Trophoblast cell (in vitro differentiated cells and primary cell): ENCODE measurements at regions not wholly inside any gene's neighbourhood (a gene's known extent, or its start where the extent isn't known, plus 50 kb on each side); places are given as distances from the start of the nearest gene placed in this dataset.

ENCODE experiments used
- DNase-seq, 2 donors: peaks; one replicate each; pipeline ENCODE4 v3.0.0-alpha.2; 2016
- H2AFZ ChIP-seq: 2 replicates; pipeline ENCODE4 v1.6.1; 2013; ENCODE audit warnings: low read length, moderate library complexity, mild to moderate bottlenecking; ENCODE audit not compliant: insufficient read depth, poor library complexity
- H2AK5ac ChIP-seq: 2 replicates; pipeline ENCODE4 v1.6.1; 2013; ENCODE audit warnings: mild to moderate bottlenecking, low read length
- H2BK120ac ChIP-seq: 2 replicates; pipeline ENCODE4 v1.6.1; 2013; ENCODE audit warnings: low read length, mild to moderate bottlenecking, moderate library complexity; ENCODE audit not compliant: insufficient read depth, poor library complexity
- H2BK12ac ChIP-seq: 2 replicates; pipeline ENCODE4 v1.6.1; 2013; ENCODE audit warnings: mild to moderate bottlenecking, low read length, moderate library complexity
- H2BK5ac ChIP-seq: 2 replicates; pipeline ENCODE4 v1.6.1; 2013; ENCODE audit warnings: low read length, low read depth, moderate library complexity, mild to moderate bottlenecking; ENCODE audit not compliant: poor library complexity
- H3K14ac ChIP-seq: 2 replicates; pipeline ENCODE4 v1.6.1; 2013; ENCODE audit warnings: mild to moderate bottlenecking, low read length
- H3K18ac ChIP-seq: 2 replicates; pipeline ENCODE4 v1.6.1; 2013; ENCODE audit warnings: mild to moderate bottlenecking, low read length
- H3K23ac ChIP-seq: 2 replicates; pipeline ENCODE4 v1.6.1; 2013; ENCODE audit warnings: low read length
- H3K27ac ChIP-seq: 2 replicates; pipeline ENCODE4 v1.5.1; 2013; ENCODE audit warnings: low read depth, mild to moderate bottlenecking, inconsistent platforms, low read length, moderate library complexity
- H3K27me3 ChIP-seq: 2 replicates; pipeline ENCODE4 v1.6.1; 2013; ENCODE audit warnings: inconsistent platforms, mild to moderate bottlenecking, low read length, moderate library complexity; ENCODE audit not compliant: insufficient read depth
- H3K36me3 ChIP-seq, 2 experiments: 1 replicate in 1 of 2; 2 replicates in 1 of 2; pipeline ENCODE4 v1.6.1; 2013; ENCODE audit warnings: low read length in 2 of 2, mild to moderate bottlenecking in 2 of 2, moderate library complexity in 1 of 2; ENCODE audit not compliant: insufficient read depth in 2 of 2, control insufficient read depth in 1 of 2
- H3K4ac ChIP-seq: 2 replicates; pipeline ENCODE4 v1.6.1; 2013; ENCODE audit warnings: low read depth, mild to moderate bottlenecking, low read length, moderate library complexity
- H3K4me1 ChIP-seq, 2 experiments: 1 replicate in 1 of 2; 2 replicates in 1 of 2; pipeline ENCODE4 v1.6.1; 2013; ENCODE audit warnings: low read length in 2 of 2, mild to moderate bottlenecking in 2 of 2, moderate library complexity in 1 of 2; ENCODE audit not compliant: insufficient read depth in 2 of 2, control insufficient read depth in 1 of 2
- H3K4me2 ChIP-seq: 2 replicates; pipeline ENCODE4 v1.6.1; 2013; ENCODE audit warnings: inconsistent platforms, mild to moderate bottlenecking, low read length, moderate library complexity
- H3K4me3 ChIP-seq: 2 replicates; pipeline ENCODE4 v1.5.1; 2013; ENCODE audit warnings: mild to moderate bottlenecking, low read depth, low read length, inconsistent platforms
- H3K79me1 ChIP-seq: one replicate; pipeline ENCODE4 v1.6.1; 2013; ENCODE audit warnings: low read length
- H3K79me2 ChIP-seq: 2 replicates; pipeline ENCODE4 v1.6.1; 2013; ENCODE audit warnings: low read length, mild to moderate bottlenecking; ENCODE audit not compliant: control insufficient read depth, insufficient read depth, poor library complexity
- H3K9ac ChIP-seq: 2 replicates; pipeline ENCODE4 v1.6.1; 2013; ENCODE audit warnings: mild to moderate bottlenecking, low read length
- H3K9me3 ChIP-seq: 2 replicates; pipeline ENCODE4 v1.6.1; 2013; ENCODE audit warnings: low read depth, mild to moderate bottlenecking, control low read depth, inconsistent platforms, low read length; ENCODE audit not compliant: insufficient read depth
- H4K12ac ChIP-seq: 2 replicates; pipeline ENCODE4 v1.6.1; 2013; ENCODE audit warnings: low read depth, mild to moderate bottlenecking, low read length, moderate library complexity
- H4K8ac ChIP-seq: 2 replicates; pipeline ENCODE4 v1.6.1; 2013; ENCODE audit warnings: low read depth, mild to moderate bottlenecking, low read length, moderate library complexity
- H4K91ac ChIP-seq: one replicate; pipeline ENCODE4 v1.6.1; 2013; ENCODE audit warnings: low read depth, mild to moderate bottlenecking, low read length, moderate library complexity
- WGBS: extraction: QIAGEN DNeasy Blood & Tissue Kit; methylation state at CpG from one replicate; pipeline ENCODE4 v1.1.7; 2013; ENCODE audit warnings: missing lambda C conversion rate; ENCODE audit not compliant: insufficient read length, insufficient coverage; ENCODE audit errors: extremely low coverage; 5-methylcytosine and 5-hydroxymethylcytosine counted together

GRCh38 chr4:12778191-12778590, 705.9 kb downstream of the RAB28 start:
- Histone ChIP-seq H3K36me3 (no peaks in the 10 kb centered on the region), H2BK120ac (no peak overlapping the region), H2AK5ac (no peak overlapping the region)

GRCh38 chr4:12770351-12770750, 713.8 kb downstream of the RAB28 start:
- Histone ChIP-seq H3K23ac (no peak overlapping the region), H3K79me1 (no peaks in the 10 kb centered on the region), H2AFZ (no peak overlapping the region), H3K18ac (no peak overlapping the region), H4K91ac (no peak overlapping the region), H2BK5ac (no peak overlapping the region), H3K27me3 (no peaks in the 10 kb centered on the region), H3K4me3 (no peak overlapping the region), H3K27ac (no peak overlapping the region), H3K4me1 (no peaks in the 10 kb centered on the region), H3K14ac (no peak overlapping the region), H2BK120ac (no peak overlapping the region), H3K9ac (no peak overlapping the region), H2AK5ac (no peak overlapping the region), H4K8ac (no peak overlapping the region), H3K79me2 (no peaks in the 10 kb centered on the region), H3K9me3 (no peaks in the 10 kb centered on the region), H2BK12ac (no peak overlapping the region), H4K12ac (no peak overlapping the region), H3K36me3 (no peaks in the 10 kb centered on the region), H3K4ac (no peak overlapping the region), H3K4me2 (no peak overlapping the region)
- DNase-seq, result no peak
- no CpG with 5 or more reads among the region's 2 CpGs for WGBS

More at GRCh38 chr4:12778191-12778590, 705.9 kb downstream of the RAB28 start:
- Histone ChIP-seq H4K91ac (no peak overlapping the region), H2BK12ac (no peak overlapping the region), H3K4ac (no peak overlapping the region), H3K9ac (no peak overlapping the region), H3K79me2 (no peaks in the 10 kb centered on the region), H2BK5ac (no peak overlapping the region), H3K9me3 (no peaks in the 10 kb centered on the region), H3K27me3 (no peaks in the 10 kb centered on the region), H3K4me3 (no peak overlapping the region), H3K14ac (no peak overlapping the region), H3K4me2 (no peak overlapping the region), H3K18ac (no peak overlapping the region), H3K79me1 (no peaks in the 10 kb centered on the region), H3K23ac (no peak overlapping the region), H4K8ac (no peak overlapping the region), H4K12ac (no peak overlapping the region), H3K4me1 (no peaks in the 10 kb centered on the region), H3K27ac (no peak overlapping the region), H2AFZ (no peak overlapping the region)
- DNase-seq, result no peak
- WGBS, result no CpG with 5 or more reads among the region's 5 CpGs

- H3K79me2 ChIP-seq, result no peaks in the 10 kb centered on the region
- no CpG with 5 or more reads among the region's 4 CpGs for WGBS
These were observed 722.4 kb downstream of the RAB28 start for GRCh38 chr4:12761694-12762093.

GRCh38 chr4:12747154-12747553, 737.0 kb downstream of the RAB28 start:
- no peaks in the 10 kb centered on the region for H3K9me3 ChIP-seq
- no peak overlapping the region for H4K12ac ChIP-seq
- no peak overlapping the region for H2BK12ac ChIP-seq
- no peaks in the 10 kb centered on the region for H3K36me3 ChIP-seq
- no peaks in the 10 kb centered on the region for H3K4me1 ChIP-seq
- no peak overlapping the region for H2AFZ ChIP-seq
- no peak overlapping the region for H3K9ac ChIP-seq
- no peak overlapping the region for H3K4ac ChIP-seq
- H3K79me2 ChIP-seq, result no peaks in the 10 kb centered on the region
- WGBS, result no CpG with 5 or more reads among the region's 5 CpGs
- H3K18ac ChIP-seq, result no peak overlapping the region
- no peak overlapping the region for H4K91ac ChIP-seq
- no peak for DNase-seq
- no peak overlapping the region for H3K4me3 ChIP-seq
- H3K27ac ChIP-seq, result no peak overlapping the region
- no peaks in the 10 kb centered on the region for H3K79me1 ChIP-seq
- H2BK120ac ChIP-seq, result no peak overlapping the region
- no peak overlapping the region for H4K8ac ChIP-seq
- no peak overlapping the region for H3K23ac ChIP-seq
- no peak overlapping the region for H3K14ac ChIP-seq
- no peak overlapping the region for H2BK5ac ChIP-seq
- no peak overlapping the region for H3K4me2 ChIP-seq
- H2AK5ac ChIP-seq, result no peak overlapping the region
- no peaks in the 10 kb centered on the region for H3K27me3 ChIP-seq

More at GRCh38 chr4:12761694-12762093, 722.4 kb downstream of the RAB28 start:
- no peak for DNase-seq
- Histone ChIP-seq H4K91ac (no peak overlapping the region), H4K8ac (no peak overlapping the region), H2BK5ac (no peak overlapping the region), H2BK12ac (no peak overlapping the region), H3K27me3 (no peaks in the 10 kb centered on the region), H3K9me3 (no peaks in the 10 kb centered on the region), H3K18ac (no peak overlapping the region), H3K79me1 (no peaks in the 10 kb centered on the region), H3K4me2 (no peak overlapping the region), H3K36me3 (no peaks in the 10 kb centered on the region), H3K9ac (no peak overlapping the region), H3K4ac (no peak overlapping the region), H2AFZ (no peak overlapping the region), H3K23ac (no peak overlapping the region), H3K27ac (no peak overlapping the region), H2BK120ac (no peak overlapping the region), H4K12ac (no peak overlapping the region), H3K14ac (no peak overlapping the region), H3K4me1 (no peaks in the 10 kb centered on the region), H2AK5ac (no peak overlapping the region), H3K4me3 (no peak overlapping the region)
